ENCODE measurements at regions not wholly inside any gene's neighbourhood (a gene's known extent, or its start where the extent isn't known, plus 50 kb on each side); places are given as distances from the start of the nearest gene placed in this dataset.
"Not testable (repeated sequence)": the region's sequence is repeated elsewhere in the genome, so short reads cannot be mapped to it uniquely, and the experiment has no call there.

DNA sequence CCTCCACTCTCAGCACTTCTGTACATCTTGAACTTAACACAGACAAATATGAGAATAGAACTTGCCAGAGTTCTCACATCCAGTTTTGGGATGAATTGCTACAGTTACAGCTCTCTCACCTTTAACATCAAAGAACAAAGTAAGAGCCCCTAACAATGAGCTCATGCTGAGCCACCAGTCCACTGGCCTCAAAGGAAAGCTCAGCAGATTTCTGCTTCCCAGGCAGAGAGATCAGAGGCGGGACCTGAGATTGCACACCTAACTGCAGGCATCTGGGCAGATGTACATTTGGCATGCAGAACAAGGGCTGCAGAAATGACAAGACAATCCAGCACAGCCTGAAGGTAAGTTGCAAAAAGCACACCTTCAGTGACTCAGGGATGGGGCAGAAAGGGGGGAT, 300.9 kb downstream of the MRPS30 start:
- H3K4me3 ChIP-seq (replicated peaks; ENCODE audit: low read depth, low read length) = no peak overlapping the region
- TF ChIP-seq CTCF (IDR thresholded peaks at IDR 0.05; ENCODE audit: low read length, missing control alignments) = no peak
- no peak for DNase-seq (ENCODE audit: low read depth)

GRCh38 chr5:45110399-45110798, 301.7 kb downstream of the MRPS30 start:
- no peak overlapping the region for H3K4me3 ChIP-seq (replicated peaks; ENCODE audit: low read depth, low read length)
- DNase-seq (ENCODE audit: low read depth) = no peak
- no peak for TF ChIP-seq CTCF (IDR thresholded peaks at IDR 0.05; ENCODE audit: low read length, missing control alignments)

GRCh38 chr5:45113726-45114125, 305.0 kb downstream of the MRPS30 start:
- DNase-seq (ENCODE audit: low read depth) = no peak
- TF ChIP-seq CTCF (IDR thresholded peaks at IDR 0.05; ENCODE audit: low read length, missing control alignments) = no peak
- H3K4me3 ChIP-seq (replicated peaks; ENCODE audit: low read depth, low read length) = no peak overlapping the region

- DNase-seq (ENCODE audit: low read depth) = no peak
- no peak overlapping the region for H3K4me3 ChIP-seq (replicated peaks; ENCODE audit: low read depth, low read length)
- TF ChIP-seq CTCF (IDR thresholded peaks at IDR 0.05; ENCODE audit: low read length, missing control alignments) = no peak
Measured at GRCh38 chr5:45132972-45133371, 324.2 kb downstream of the MRPS30 start.

- no peak overlapping the region for H3K4me3 ChIP-seq (replicated peaks; ENCODE audit: low read depth, low read length)
- no peak for DNase-seq (ENCODE audit: low read depth)
- no peak for TF ChIP-seq CTCF (IDR thresholded peaks at IDR 0.05; ENCODE audit: low read length, missing control alignments)
Measured at GRCh38 chr5:45162974-45163373, 354.2 kb downstream of the MRPS30 start.

- no peak for TF ChIP-seq CTCF (IDR thresholded peaks at IDR 0.05; ENCODE audit: low read length, missing control alignments)
- no peak for DNase-seq (ENCODE audit: low read depth)
- no peak overlapping the region for H3K4me3 ChIP-seq (replicated peaks; ENCODE audit: low read depth, low read length)
Measured at GRCh38 chr5:45171563-45171962, 362.8 kb downstream of the MRPS30 start.

GRCh38 chr5:45172634-45173033, 363.9 kb downstream of the MRPS30 start:
- H3K4me3 ChIP-seq (replicated peaks; ENCODE audit: low read depth, low read length); DNase-seq (ENCODE audit: low read depth): not testable (repeated sequence)

- no peak overlapping the region for H3K4me3 ChIP-seq (replicated peaks; ENCODE audit: low read depth, low read length)
- no peak for TF ChIP-seq CTCF (IDR thresholded peaks at IDR 0.05; ENCODE audit: low read length, missing control alignments)
- DNase-seq (ENCODE audit: low read depth) = no peak
Measured at GRCh38 chr5:45179686-45180085, 370.9 kb downstream of the MRPS30 start.

Measured in fibroblast of pulmonary artery (primary cell).